ENCODE measurements at regions not wholly inside any gene's neighbourhood (a gene's known extent, or its start where the extent isn't known, plus 50 kb on each side); places are given as distances from the start of the nearest gene placed in this dataset.
A peak's percentile ranks its signal among the peaks of the same experiment; 100 is the strongest.

- no peak for TF ChIP-seq CTCF (IDR thresholded peaks at IDR 0.05; ENCODE audit: borderline replicate concordance, insufficient read depth, low read depth, low read length)
- H3K4me3 ChIP-seq (ENCODE audit: low read depth, low read length), result no peak overlapping the region
Measured at GRCh38 chr4:35711127-35711526, 533.2 kb downstream of the ARAP2 start.

GRCh38 chr4:35723973-35724372, 520.3 kb downstream of the ARAP2 start:
- TF ChIP-seq CTCF (IDR thresholded peaks at IDR 0.05; ENCODE audit: borderline replicate concordance, insufficient read depth, low read depth, low read length), result no peak
- no peak overlapping the region for H3K4me3 ChIP-seq (ENCODE audit: low read depth, low read length)

GRCh38 chr4:35725131-35725530, 519.2 kb downstream of the ARAP2 start:
- H3K4me3 ChIP-seq (ENCODE audit: low read depth, low read length), result no peak overlapping the region
- peak; percentile 21; the same call in 1 of the 2 replicates for TF ChIP-seq CTCF (IDR thresholded peaks at IDR 0.05; ENCODE audit: borderline replicate concordance, insufficient read depth, low read depth, low read length)

GRCh38 chr4:35730414-35730813, 513.9 kb downstream of the ARAP2 start:
- TF ChIP-seq CTCF (IDR thresholded peaks at IDR 0.05; ENCODE audit: borderline replicate concordance, insufficient read depth, low read depth, low read length), result no peak
- H3K4me3 ChIP-seq (ENCODE audit: low read depth, low read length), result no peak overlapping the region

- TF ChIP-seq CTCF (IDR thresholded peaks at IDR 0.05; ENCODE audit: borderline replicate concordance, insufficient read depth, low read depth, low read length), result no peak
- H3K4me3 ChIP-seq (ENCODE audit: low read depth, low read length), result no peak overlapping the region
Measured at GRCh38 chr4:35734381-35735098, 509.8 kb downstream of the ARAP2 start.

- no peak for TF ChIP-seq CTCF (IDR thresholded peaks at IDR 0.05; ENCODE audit: borderline replicate concordance, insufficient read depth, low read depth, low read length)
- no peak overlapping the region for H3K4me3 ChIP-seq (ENCODE audit: low read depth, low read length)
Measured at GRCh38 chr4:35739308-35739707, 505.0 kb downstream of the ARAP2 start.

GRCh38 chr4:35754047-35754446, 490.3 kb downstream of the ARAP2 start:
- H3K4me3 ChIP-seq (ENCODE audit: low read depth, low read length), result no peak overlapping the region
- TF ChIP-seq CTCF (IDR thresholded peaks at IDR 0.05; ENCODE audit: borderline replicate concordance, insufficient read depth, low read depth, low read length), result no peak

Measured in GM12875 (cell line).